ENCODE measurements at regions not wholly inside any gene's neighbourhood (a gene's known extent, or its start where the extent isn't known, plus 50 kb on each side); places are given as distances from the start of the nearest gene placed in this dataset.

DNA sequence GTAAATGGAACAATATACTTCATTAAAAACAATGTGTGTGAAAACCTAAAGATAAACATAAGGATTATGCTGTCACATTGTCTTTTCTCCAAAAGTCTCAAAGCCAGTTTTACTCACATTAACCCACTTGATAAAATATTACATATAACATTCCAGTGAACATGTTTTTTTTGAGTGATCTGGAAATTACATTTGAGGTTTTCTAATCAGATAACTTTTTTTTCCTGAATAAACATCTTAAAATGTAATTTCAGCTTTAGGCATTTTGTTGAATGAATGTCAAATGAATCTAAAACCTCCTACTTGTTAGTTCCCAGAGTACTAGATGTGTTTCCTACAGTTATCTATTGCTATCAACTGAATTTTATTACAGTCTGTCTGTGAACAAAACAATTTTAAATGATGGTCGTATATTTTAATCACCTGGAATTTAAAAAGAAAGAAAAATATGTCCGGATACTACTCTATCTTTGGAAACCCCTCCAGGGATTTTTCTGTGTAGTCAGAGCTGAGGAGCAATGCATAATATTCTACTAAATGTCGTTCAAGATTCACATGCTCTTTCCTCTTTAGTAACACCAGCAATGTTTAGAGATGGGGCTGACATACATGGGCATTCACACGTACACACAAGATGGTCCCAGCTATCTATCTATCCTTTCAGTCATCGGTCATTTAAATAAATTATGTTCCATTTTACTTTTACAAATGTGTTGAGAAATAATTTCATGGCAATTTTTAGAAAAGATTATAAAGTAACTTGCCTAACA is 283.9 kb downstream of the KLF12 start:
- Histone ChIP-seq H3K4me3 (replicated peaks; ENCODE audit: low read depth, low read length) (no peak overlapping the region), H3K27me3 (replicated peaks; ENCODE audit: control insufficient read depth, insufficient read depth, low read length) (no peaks in the 10 kb centered on the region), H3K36me3 (ENCODE audit: control insufficient read depth, insufficient read depth, low read length) (peaks cover 6% of the 10 kb centered on the region)
- TF ChIP-seq CTCF (IDR thresholded peaks at IDR 0.05; ENCODE audit: insufficient read depth, low read length, poor library complexity, severe bottlenecking): no peak
- DNase-seq (ENCODE audit: extremely low read depth, insufficient read length): no peak

DNA sequence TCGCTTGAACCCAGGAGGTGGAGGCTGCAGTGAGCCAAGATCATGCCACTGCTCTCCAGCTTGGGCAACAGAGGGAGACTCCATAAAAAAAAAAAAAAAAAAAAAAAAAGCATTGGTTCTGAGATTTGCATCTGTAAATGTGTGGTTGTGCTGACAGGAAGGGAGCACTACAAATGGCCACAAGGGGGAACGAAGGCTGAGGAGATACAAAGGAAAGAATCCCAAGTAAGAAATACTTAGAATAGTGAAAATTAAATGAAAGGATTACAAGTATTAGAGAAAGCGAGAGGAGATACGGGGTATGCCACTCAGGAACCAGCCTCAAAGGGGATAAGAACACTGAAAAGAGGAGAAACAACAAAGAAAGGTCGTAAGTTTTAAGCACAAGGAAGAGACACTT is 284.9 kb downstream of the KLF12 start:
- Histone ChIP-seq H3K27me3 (replicated peaks; ENCODE audit: control insufficient read depth, insufficient read depth, low read length) (no peaks in the 10 kb centered on the region), H3K4me3 (replicated peaks; ENCODE audit: low read depth, low read length) (no peak overlapping the region), H3K36me3 (ENCODE audit: control insufficient read depth, insufficient read depth, low read length) (peaks cover 6% of the 10 kb centered on the region)
- TF ChIP-seq CTCF (IDR thresholded peaks at IDR 0.05; ENCODE audit: insufficient read depth, low read length, poor library complexity, severe bottlenecking): peak; percentile 48
- no peak for DNase-seq (ENCODE audit: extremely low read depth, insufficient read length)

DNA sequence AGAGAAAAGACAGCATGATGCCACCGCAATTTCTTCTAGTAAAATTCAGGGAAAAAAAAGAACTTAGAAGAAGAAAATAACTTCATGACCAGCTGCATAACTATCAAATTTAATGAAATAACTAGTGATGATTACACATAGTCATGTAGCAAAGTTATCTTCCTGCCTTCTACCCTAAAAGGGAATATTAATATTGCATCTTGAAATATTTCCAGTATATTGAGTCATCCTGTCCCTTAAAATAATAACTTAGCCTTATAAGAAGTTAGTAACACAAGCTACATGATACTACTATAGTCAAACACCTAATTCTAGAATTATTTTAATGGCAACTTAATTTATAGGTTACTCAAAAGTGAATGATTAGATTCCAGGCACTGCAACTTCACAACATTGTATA is 289.2 kb downstream of the KLF12 start:
- H3K36me3 ChIP-seq (ENCODE audit: control insufficient read depth, insufficient read depth, low read length): peaks cover 6% of the 10 kb centered on the region
- H3K27me3 ChIP-seq (replicated peaks; ENCODE audit: control insufficient read depth, insufficient read depth, low read length): no peaks in the 10 kb centered on the region
- no peak for DNase-seq (ENCODE audit: extremely low read depth, insufficient read length)
- TF ChIP-seq CTCF (IDR thresholded peaks at IDR 0.05; ENCODE audit: insufficient read depth, low read length, poor library complexity, severe bottlenecking): no peak
- no peak overlapping the region for H3K4me3 ChIP-seq (replicated peaks; ENCODE audit: low read depth, low read length)

DNA sequence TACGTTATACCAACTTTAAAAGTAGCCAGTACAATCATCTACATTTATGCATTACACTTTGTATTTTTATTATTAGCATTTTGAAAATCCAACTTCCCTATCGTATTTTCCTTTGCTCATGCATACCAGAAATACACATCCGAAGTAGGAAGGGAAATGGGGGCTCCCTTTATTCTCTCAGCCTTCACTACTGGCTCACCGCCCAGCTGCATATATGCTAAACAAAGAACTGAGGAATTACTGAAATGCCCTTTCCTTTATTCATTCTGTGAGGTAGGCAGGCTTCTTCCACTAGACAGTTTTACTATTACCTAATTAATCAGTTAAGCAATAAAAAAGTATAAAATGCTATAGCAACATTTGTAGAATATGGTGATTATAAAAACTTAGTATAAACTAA is 291.6 kb downstream of the KLF12 start:
- H3K4me3 ChIP-seq (replicated peaks; ENCODE audit: low read depth, low read length): no peak overlapping the region
- peaks cover 6% of the 10 kb centered on the region for H3K36me3 ChIP-seq (ENCODE audit: control insufficient read depth, insufficient read depth, low read length)
- no peak for DNase-seq (ENCODE audit: extremely low read depth, insufficient read length)
- no peaks in the 10 kb centered on the region for H3K27me3 ChIP-seq (replicated peaks; ENCODE audit: control insufficient read depth, insufficient read depth, low read length)
- TF ChIP-seq CTCF (IDR thresholded peaks at IDR 0.05; ENCODE audit: insufficient read depth, low read length, poor library complexity, severe bottlenecking): no peak

GRCh38 chr13:73842184-73842583 is 292.0 kb downstream of the KLF12 start:
- peaks cover 6% of the 10 kb centered on the region for H3K36me3 ChIP-seq (ENCODE audit: control insufficient read depth, insufficient read depth, low read length)
- no peak for DNase-seq (ENCODE audit: extremely low read depth, insufficient read length)
- no peak for TF ChIP-seq CTCF (IDR thresholded peaks at IDR 0.05; ENCODE audit: insufficient read depth, low read length, poor library complexity, severe bottlenecking)
- no peaks in the 10 kb centered on the region for H3K27me3 ChIP-seq (replicated peaks; ENCODE audit: control insufficient read depth, insufficient read depth, low read length)
- H3K4me3 ChIP-seq (replicated peaks; ENCODE audit: low read depth, low read length): no peak overlapping the region

- Histone ChIP-seq H3K27me3 (replicated peaks; ENCODE audit: control insufficient read depth, insufficient read depth, low read length) (no peaks in the 10 kb centered on the region), H3K36me3 (ENCODE audit: control insufficient read depth, insufficient read depth, low read length) (no peaks in the 10 kb centered on the region), H3K4me3 (replicated peaks; ENCODE audit: low read depth, low read length) (no peak overlapping the region)
- TF ChIP-seq CTCF (IDR thresholded peaks at IDR 0.05; ENCODE audit: insufficient read depth, low read length, poor library complexity, severe bottlenecking): no peak
- DNase-seq (ENCODE audit: extremely low read depth, insufficient read length): no peak
Measured at GRCh38 chr13:73837147-73837546, 297.1 kb downstream of the KLF12 start.
